ENCODE measurements at regions not wholly inside any gene's neighbourhood (a gene's known extent, or its start where the extent isn't known, plus 50 kb on each side); places are given as distances from the start of the nearest gene placed in this dataset.

DNA sequence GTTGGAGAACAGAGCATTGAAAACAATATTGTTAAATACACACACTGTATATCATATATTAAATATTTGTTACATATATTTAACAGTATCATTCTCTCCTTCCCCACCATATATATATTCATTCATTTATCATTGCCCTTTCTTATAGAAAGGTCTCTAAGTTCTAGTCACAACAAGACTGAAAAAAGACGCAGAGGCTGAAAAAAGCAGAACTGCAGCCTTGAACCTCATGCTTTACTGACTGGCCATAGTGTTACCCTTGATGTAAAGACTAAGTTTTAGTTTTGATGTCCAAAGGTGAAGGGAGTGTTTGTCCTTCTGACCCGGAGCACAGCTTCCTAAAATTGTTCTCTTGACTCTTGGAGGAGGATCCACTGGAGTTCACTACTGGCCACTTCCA lies 247.9 kb downstream of the PTEN start:
- no peak for DNase-seq
- no peak for TF ChIP-seq POLR2A (IDR thresholded peaks at IDR 0.05)
- Histone ChIP-seq H3K4me1 (peaks cover 0 to 8% (median 0%) of the 10 kb centered on the region in 4 donors), H3K36me3 (no peaks in the 10 kb centered on the region), H3K9me3 (no peaks in the 10 kb centered on the region), H3K27ac (no peak overlapping the region), H3K27me3 (no peaks in the 10 kb centered on the region), H3K4me3 (no peak overlapping the region)

DNA sequence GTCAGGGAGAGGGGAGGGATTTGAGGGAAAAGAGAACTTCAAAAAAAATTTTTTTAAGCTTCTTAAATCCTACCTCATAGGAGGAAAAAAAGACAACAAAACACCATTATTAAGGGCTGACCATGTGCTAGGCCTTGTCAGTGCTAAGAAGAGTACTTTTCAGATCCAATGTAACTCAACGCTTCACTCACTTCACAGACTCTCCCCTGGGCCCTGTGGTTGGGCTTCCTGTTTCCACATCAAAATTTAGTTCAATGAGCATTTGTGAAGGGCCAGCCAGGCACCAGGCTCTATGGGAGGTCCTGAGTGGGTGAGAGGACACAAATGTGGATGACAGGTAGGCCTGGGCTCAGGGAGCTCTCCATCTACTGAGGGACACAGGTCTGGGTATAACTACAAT lies 249.8 kb downstream of the PTEN start:
- TF ChIP-seq POLR2A (IDR thresholded peaks at IDR 0.05): no peak
- TF ChIP-seq, protein P1, sequence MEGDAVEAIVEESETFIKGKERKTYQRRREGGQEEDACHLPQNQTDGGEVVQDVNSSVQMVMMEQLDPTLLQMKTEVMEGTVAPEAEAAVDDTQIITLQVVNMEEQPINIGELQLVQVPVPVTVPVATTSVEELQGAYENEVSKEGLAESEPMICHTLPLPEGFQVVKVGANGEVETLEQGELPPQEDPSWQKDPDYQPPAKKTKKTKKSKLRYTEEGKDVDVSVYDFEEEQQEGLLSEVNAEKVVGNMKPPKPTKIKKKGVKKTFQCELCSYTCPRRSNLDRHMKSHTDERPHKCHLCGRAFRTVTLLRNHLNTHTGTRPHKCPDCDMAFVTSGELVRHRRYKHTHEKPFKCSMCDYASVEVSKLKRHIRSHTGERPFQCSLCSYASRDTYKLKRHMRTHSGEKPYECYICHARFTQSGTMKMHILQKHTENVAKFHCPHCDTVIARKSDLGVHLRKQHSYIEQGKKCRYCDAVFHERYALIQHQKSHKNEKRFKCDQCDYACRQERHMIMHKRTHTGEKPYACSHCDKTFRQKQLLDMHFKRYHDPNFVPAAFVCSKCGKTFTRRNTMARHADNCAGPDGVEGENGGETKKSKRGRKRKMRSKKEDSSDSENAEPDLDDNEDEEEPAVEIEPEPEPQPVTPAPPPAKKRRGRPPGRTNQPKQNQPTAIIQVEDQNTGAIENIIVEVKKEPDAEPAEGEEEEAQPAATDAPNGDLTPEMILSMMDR (IDR thresholded peaks at IDR 0.05): no peak
- Histone ChIP-seq H3K9me3 (no peaks in the 10 kb centered on the region), H3K27me3 (no peaks in the 10 kb centered on the region), H3K36me3 (no peaks in the 10 kb centered on the region), H3K27ac (peak overlapping the region in 1 of 4 donors; percentile 51), H3K4me3 (no peak overlapping the region), H3K4me1 (peaks cover 0 to 6% (median 2%) of the 10 kb centered on the region in 4 donors)
- DNase-seq: peak in 2 of 3 donors; percentile 76 to 77

DNA sequence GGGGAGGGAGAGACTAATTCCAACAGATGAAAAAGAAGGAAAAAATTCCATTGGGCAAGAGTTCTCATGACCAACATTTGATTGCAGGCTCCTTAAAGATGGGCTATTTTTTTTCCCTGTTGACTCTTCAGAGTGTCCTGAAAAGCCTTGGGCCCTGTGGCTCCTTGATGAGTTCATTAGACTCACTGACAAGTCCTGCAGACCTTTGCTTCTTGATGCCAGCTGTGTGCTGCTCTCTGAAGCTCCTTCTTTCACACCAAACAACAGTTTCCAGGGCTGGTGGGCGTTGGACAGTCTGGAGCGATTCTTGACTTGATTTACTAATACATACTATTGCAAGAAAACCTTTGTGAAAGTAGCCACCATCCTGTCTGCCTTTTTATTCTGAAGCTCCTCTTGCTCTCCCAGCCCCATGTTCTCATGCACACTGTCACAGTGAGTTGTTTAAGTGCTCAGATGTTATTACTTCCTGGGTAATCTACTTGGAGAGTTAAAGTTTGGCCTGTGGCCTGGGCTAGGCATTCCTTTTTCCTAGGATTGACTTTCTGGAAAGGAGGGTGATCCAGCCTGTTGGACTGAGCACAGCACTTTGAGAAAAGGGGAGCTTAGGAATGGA lies 250.3 kb downstream of the PTEN start:
- Histone ChIP-seq H3K27ac (peak overlapping the region in 1 of 4 donors; percentile 51), H3K9me3 (no peaks in the 10 kb centered on the region), H3K36me3 (no peaks in the 10 kb centered on the region), H3K4me1 (peaks cover 0 to 6% (median 2%) of the 10 kb centered on the region in 4 donors), H3K27me3 (no peaks in the 10 kb centered on the region), H3K4me3 (no peak overlapping the region)
- TF ChIP-seq, protein P1 (IDR thresholded peaks at IDR 0.05): no peak
- TF ChIP-seq POLR2A (IDR thresholded peaks at IDR 0.05): no peak
- DNase-seq: no peak

DNA sequence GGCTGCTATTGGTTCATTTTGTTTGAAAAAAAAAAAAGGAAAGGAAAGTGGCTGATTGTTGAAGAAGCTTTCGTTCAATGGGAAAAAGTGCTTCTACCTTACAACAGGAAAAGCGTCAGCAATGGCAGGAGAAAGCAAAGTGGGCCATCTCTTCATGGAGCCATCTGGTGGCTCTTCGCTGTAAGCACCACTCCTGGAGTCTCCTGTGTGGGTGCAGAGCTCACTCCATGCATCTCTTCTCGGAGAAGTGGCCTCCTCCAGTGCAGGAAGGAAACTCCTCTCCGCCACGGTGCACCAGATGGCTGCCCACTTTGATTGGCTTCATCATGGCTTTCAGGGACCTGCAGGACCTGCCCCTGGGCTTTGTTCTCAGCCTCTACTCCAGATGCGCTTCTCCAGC lies 250.9 kb downstream of the PTEN start:
- Histone ChIP-seq H3K4me3 (no peak overlapping the region), H3K9me3 (no peaks in the 10 kb centered on the region), H3K36me3 (no peaks in the 10 kb centered on the region), H3K27ac (peak overlapping the region in 1 of 4 donors; percentile 51), H3K27me3 (no peaks in the 10 kb centered on the region), H3K4me1 (peaks cover 0 to 6% (median 2%) of the 10 kb centered on the region in 4 donors)
- DNase-seq: peak in 2 of 3 donors; percentile 52 to 69
- TF ChIP-seq, protein P1 (IDR thresholded peaks at IDR 0.05): peak; percentile 14 to 62 (median 53)
- TF ChIP-seq POLR2A (IDR thresholded peaks at IDR 0.05): no peak

DNA sequence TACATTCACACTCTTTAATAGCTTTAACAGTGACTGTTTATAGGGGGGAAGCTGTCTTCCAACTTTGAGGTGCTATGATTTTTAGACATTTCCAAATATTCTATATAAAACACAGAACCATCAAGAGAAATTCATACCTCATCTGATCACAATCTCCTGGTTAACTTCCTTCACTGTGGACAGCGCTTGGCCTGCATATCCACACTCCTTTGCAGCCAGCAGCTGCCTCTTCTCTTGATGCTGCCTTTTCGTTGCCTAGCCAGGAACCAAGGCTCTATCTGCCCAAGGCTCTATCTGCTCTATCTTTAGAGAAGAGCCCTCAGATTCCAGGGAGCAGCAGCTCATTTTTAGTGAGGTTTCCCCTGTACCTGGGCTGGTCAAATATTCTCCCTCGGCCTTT lies 252.0 kb downstream of the PTEN start:
- Histone ChIP-seq H3K27me3 (no peaks in the 10 kb centered on the region), H3K9me3 (no peaks in the 10 kb centered on the region), H3K4me1 (peaks cover 0 to 7% (median 3%) of the 10 kb centered on the region in 4 donors), H3K27ac (peak overlapping the region in 1 of 4 donors; percentile 28), H3K36me3 (no peaks in the 10 kb centered on the region), H3K4me3 (no peak overlapping the region)
- no peak for DNase-seq
- TF ChIP-seq, protein P1 (IDR thresholded peaks at IDR 0.05): no peak
- no peak for TF ChIP-seq POLR2A (IDR thresholded peaks at IDR 0.05)

DNA sequence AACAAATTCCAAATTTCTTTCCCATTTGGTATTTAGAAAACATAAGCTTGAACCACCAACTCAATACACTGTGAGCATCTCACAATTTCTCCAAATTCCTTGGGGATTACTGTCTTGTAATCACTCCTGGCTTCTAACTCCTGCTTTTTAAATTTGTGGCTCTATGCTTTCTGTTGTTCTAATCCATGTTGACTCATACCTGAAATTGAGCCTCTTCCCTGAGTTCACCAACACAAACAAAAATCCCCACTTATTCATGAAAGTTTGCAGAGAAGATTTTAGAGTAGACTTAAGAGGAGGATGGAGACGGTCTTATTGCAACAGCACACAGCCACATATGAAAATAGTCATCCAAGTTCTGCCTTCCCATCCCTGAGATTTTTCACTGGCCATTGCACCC lies 252.5 kb downstream of the PTEN start:
- TF ChIP-seq, protein P1 (IDR thresholded peaks at IDR 0.05): no peak
- TF ChIP-seq POLR2A (IDR thresholded peaks at IDR 0.05): no peak
- no peak overlapping the region for H3K27ac ChIP-seq
- no peaks in the 10 kb centered on the region for H3K9me3 ChIP-seq
- no peaks in the 10 kb centered on the region for H3K36me3 ChIP-seq
- no peaks in the 10 kb centered on the region for H3K27me3 ChIP-seq
- peaks cover 0 to 8% (median 3%) of the 10 kb centered on the region in 4 donors for H3K4me1 ChIP-seq
- no peak overlapping the region for H3K4me3 ChIP-seq
- no peak for DNase-seq

Measured in Peyer's patch (tissue), 4 donors.